ENCODE measurements at regions not wholly inside any gene's neighbourhood (a gene's known extent, or its start where the extent isn't known, plus 50 kb on each side); places are given as distances from the start of the nearest gene placed in this dataset.

DNA sequence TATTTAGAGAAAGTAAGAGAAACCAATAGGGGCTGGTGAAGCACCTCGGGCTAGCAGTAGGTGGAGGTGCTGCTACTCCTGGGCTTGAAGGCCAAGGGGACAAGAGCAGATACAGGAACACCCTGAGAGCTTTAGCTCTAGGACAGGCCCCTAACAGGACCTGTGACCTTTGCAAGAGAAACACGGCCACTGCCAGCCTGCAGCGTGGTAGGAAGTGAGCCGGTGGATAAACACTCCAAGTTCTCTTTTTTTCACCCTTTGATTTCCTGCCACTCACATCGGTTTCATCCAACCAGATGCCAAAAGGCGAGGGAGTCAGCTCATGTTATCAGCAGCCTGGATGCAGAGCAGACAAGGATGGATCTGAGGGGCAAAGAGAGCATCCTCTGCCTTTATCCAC is 66.8 kb upstream of the SPRED2 start:
- TF ChIP-seq, protein P1, sequence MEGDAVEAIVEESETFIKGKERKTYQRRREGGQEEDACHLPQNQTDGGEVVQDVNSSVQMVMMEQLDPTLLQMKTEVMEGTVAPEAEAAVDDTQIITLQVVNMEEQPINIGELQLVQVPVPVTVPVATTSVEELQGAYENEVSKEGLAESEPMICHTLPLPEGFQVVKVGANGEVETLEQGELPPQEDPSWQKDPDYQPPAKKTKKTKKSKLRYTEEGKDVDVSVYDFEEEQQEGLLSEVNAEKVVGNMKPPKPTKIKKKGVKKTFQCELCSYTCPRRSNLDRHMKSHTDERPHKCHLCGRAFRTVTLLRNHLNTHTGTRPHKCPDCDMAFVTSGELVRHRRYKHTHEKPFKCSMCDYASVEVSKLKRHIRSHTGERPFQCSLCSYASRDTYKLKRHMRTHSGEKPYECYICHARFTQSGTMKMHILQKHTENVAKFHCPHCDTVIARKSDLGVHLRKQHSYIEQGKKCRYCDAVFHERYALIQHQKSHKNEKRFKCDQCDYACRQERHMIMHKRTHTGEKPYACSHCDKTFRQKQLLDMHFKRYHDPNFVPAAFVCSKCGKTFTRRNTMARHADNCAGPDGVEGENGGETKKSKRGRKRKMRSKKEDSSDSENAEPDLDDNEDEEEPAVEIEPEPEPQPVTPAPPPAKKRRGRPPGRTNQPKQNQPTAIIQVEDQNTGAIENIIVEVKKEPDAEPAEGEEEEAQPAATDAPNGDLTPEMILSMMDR (IDR thresholded peaks at IDR 0.05; ENCODE audit: control extremely low read depth in 1 of 3, insufficient read depth in 1 of 3, low read depth in 1 of 3, low read length in 3 of 3) = no peak
- TF ChIP-seq YY1 (IDR thresholded peaks at IDR 0.05; ENCODE audit: low read depth, low read length) = no peak
- no peak for TF ChIP-seq EP300 (IDR thresholded peaks at IDR 0.05; ENCODE audit: borderline replicate concordance in 1 of 2, low read depth in 2 of 2, low read length in 2 of 2)
- no peak for TF ChIP-seq EGR1 (IDR thresholded peaks at IDR 0.05; ENCODE audit: borderline replicate concordance, low read depth, low read length)
- TF ChIP-seq RBBP5 (IDR thresholded peaks at IDR 0.05; ENCODE audit: borderline replicate concordance, low read depth, low read length) = no peak
- no peak for TF ChIP-seq ATF2 (IDR thresholded peaks at IDR 0.05; ENCODE audit: low read length)
- no peak for TF ChIP-seq HDAC2 (IDR thresholded peaks at IDR 0.05; ENCODE audit: borderline replicate concordance in 1 of 2, low read depth in 2 of 2, low read length in 2 of 2)
- no peak for TF ChIP-seq TCF12 (IDR thresholded peaks at IDR 0.05; ENCODE audit: low read depth, low read length)
- TF ChIP-seq EZH2 (IDR thresholded peaks at IDR 0.05; ENCODE audit: low read depth, low read length, severe bottlenecking) = no peak
- TF ChIP-seq POLR2AphosphoS5 (IDR thresholded peaks at IDR 0.05; ENCODE audit: low read depth, low read length) = no peak
- TF ChIP-seq POLR2A (IDR thresholded peaks at IDR 0.05; ENCODE audit: control extremely low read depth in 1 of 2, low read depth in 2 of 2, low read length in 2 of 2) = no peak
